Esophagus muscularis mucosa (tissue), 4 donors: ENCODE measurements at regions not wholly inside any gene's neighbourhood (a gene's known extent, or its start where the extent isn't known, plus 50 kb on each side); places are given as distances from the start of the nearest gene placed in this dataset.

ENCODE experiments used
- DNase-seq: peaks from one replicate; pipeline ENCODE4 v3.0.0-alpha.2; 2017; ENCODE audit errors: extremely low spot score
- H3K27ac ChIP-seq, 4 donors: fragments of 200-600 bp; sonication (generic); replicated peaks in 1 of 4; 1 replicate in 3 of 4; 2 replicates in 1 of 4; pipeline ENCODE4 v1.5.1; 2016 to 2019; ENCODE audit warnings: mild to moderate bottlenecking in 1 of 4
- H3K27me3 ChIP-seq, 4 donors: fragments of 200-600 bp; sonication (generic); one replicate each; pipeline versions ENCODE4 v1.5.1 to v1.6.0; 2016 to 2019
- H3K36me3 ChIP-seq, 4 donors: fragments of 200-600 bp; sonication (generic); one replicate each; pipeline ENCODE4 v1.5.1; 2016 to 2019
- H3K4me1 ChIP-seq, 4 donors: fragments of 200-600 bp; sonication (generic); one replicate each; pipeline ENCODE4 v1.5.1; 2016 to 2019
- H3K4me3 ChIP-seq, 4 donors: fragments of 200-600 bp; sonication (generic); 1 replicate in 2 of 4; 2 replicates in 2 of 4; pipeline ENCODE4 v1.5.1; 2016 to 2019; ENCODE audit warnings: mild to moderate bottlenecking in 4 of 4, moderate library complexity in 1 of 4
- H3K9me3 ChIP-seq, 4 donors: fragments of 200-600 bp; sonication (generic); 1 replicate in 3 of 4; 2 replicates in 1 of 4; pipeline ENCODE4 v1.5.1; 2016 to 2019
- CTCF ChIP-seq, 3 experiments: fragments of 200-600 bp in 2 of 3; fragments of 450-650 bp in 1 of 3; sonication (generic) in 2 of 3; IDR thresholded peaks; one replicate each; pipeline ENCODE4 v1.5.1; 2017 to 2019; ENCODE audit warnings: antibody characterized with exemption in 3 of 3, mild to moderate bottlenecking in 2 of 3, moderate library complexity in 1 of 3
- EP300 ChIP-seq: sonication (generic); formaldehyde crosslinking; IDR thresholded peaks from one replicate; pipeline ENCODE4 v1.6.1; 2017; ENCODE audit warnings: antibody characterized with exemption
- POLR2A ChIP-seq: fragments of 450-650 bp; IDR thresholded peaks from one replicate; pipeline ENCODE4 v1.6.1; 2017; ENCODE audit warnings: antibody characterized with exemption, moderate library complexity, mild to moderate bottlenecking, low read depth
- POLR2AphosphoS5 ChIP-seq, 2 donors: sonication (generic); formaldehyde crosslinking; IDR thresholded peaks; one replicate each; pipeline ENCODE4 v1.6.1; 2017; ENCODE audit warnings: antibody characterized with exemption in 2 of 2
- WGBS: methylation state at CpG from one replicate; pipeline ENCODE4 v1.1.5; 2018; 5-methylcytosine and 5-hydroxymethylcytosine counted together
- intact Hi-C: fragments of 100-400 bp; cut with DNase I; formaldehyde crosslinking; loops from one replicate; pipeline ENCODE4 v1.15.1; 2023

DNA sequence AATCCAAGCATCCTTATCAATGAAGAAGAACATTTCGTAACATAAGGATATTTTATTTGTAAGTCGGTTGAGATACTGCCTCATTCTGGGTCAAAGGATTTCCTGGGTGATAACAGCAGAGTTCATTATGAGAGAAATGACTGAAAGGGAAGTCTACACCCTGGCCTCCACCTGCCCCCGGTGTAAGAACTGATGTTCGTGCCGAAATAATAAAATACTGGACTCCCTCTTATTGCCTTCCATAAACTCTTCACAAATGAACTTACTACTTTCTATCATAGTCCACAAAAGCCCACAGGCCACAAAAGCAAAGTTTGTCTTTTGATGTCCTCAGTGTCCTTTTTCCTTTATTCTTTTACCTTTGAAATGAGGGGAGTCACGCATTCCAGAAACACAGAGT is 174.4 kb downstream of the SERPINI1 start:
- Histone ChIP-seq H3K27ac (no peak overlapping the region), H3K4me3 (no peak overlapping the region), H3K27me3 (no peaks in the 10 kb centered on the region), H3K36me3 (no peaks in the 10 kb centered on the region), H3K9me3 (no peaks in the 10 kb centered on the region), H3K4me1 (no peaks in the 10 kb centered on the region)
- TF ChIP-seq POLR2A = no peak
- no peak for TF ChIP-seq EP300
- TF ChIP-seq CTCF (IDR thresholded peaks at IDR 0.05) = no peak
- TF ChIP-seq POLR2AphosphoS5 (IDR thresholded peaks at IDR 0.05) = no peak
- 92% methylated on average over 6 of the region's 6 CpGs for WGBS
- no peak for DNase-seq
- intact Hi-C loops = no loop called here

DNA sequence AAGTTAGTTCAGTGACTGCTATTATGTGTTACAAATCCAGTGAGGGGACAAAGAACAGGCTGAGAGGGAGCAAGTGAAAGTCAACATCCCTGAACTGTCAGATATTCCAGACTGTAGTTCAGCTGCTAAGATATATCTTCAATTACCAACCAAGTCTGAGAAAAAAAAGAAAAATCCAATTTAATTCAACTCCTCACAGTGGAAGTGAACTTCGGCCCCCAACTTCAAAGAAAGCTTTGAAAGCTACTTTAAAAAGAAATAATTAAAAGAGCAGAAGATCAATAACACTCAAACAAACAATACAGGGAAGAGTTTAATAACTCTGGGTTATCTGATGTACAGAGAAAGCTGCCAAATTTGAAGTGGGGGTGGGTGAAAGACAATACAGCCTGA is 174.0 kb downstream of the SERPINI1 start:
- H3K27me3 ChIP-seq = no peaks in the 10 kb centered on the region
- WGBS = 87% methylated on average over 1 of the region's 1 CpG
- H3K9me3 ChIP-seq = no peaks in the 10 kb centered on the region
- TF ChIP-seq CTCF (IDR thresholded peaks at IDR 0.05) = no peak
- TF ChIP-seq POLR2A = no peak
- TF ChIP-seq POLR2AphosphoS5 (IDR thresholded peaks at IDR 0.05) = no peak
- no peak for TF ChIP-seq EP300
- intact Hi-C loops = no loop called here
- H3K4me3 ChIP-seq = no peak overlapping the region
- H3K27ac ChIP-seq = no peak overlapping the region
- no peaks in the 10 kb centered on the region for H3K36me3 ChIP-seq
- no peaks in the 10 kb centered on the region for H3K4me1 ChIP-seq
- no peak for DNase-seq

GRCh38 chr3:167908746-167909503 is 173.4 kb downstream of the SERPINI1 start:
- Histone ChIP-seq H3K4me3 (no peak overlapping the region), H3K27ac (no peak overlapping the region), H3K36me3 (no peaks in the 10 kb centered on the region), H3K27me3 (no peaks in the 10 kb centered on the region), H3K9me3 (no peaks in the 10 kb centered on the region), H3K4me1 (no peaks in the 10 kb centered on the region)
- DNase-seq = no peak
- no peak for TF ChIP-seq POLR2AphosphoS5 (IDR thresholded peaks at IDR 0.05)
- TF ChIP-seq POLR2A = no peak
- TF ChIP-seq CTCF (IDR thresholded peaks at IDR 0.05) = no peak
- no peak for TF ChIP-seq EP300
- 89% methylated on average over 5 of the region's 5 CpGs for WGBS
- intact Hi-C loops = no loop called here

GRCh38 chr3:167908221-167908620 is 172.7 kb downstream of the SERPINI1 start:
- H3K27ac ChIP-seq = no peak overlapping the region
- 88% methylated on average over 4 of the region's 4 CpGs for WGBS
- DNase-seq = no peak
- TF ChIP-seq POLR2A = no peak
- TF ChIP-seq CTCF (IDR thresholded peaks at IDR 0.05) = no peak
- TF ChIP-seq EP300 = no peak
- no peak for TF ChIP-seq POLR2AphosphoS5 (IDR thresholded peaks at IDR 0.05)
- no peaks in the 10 kb centered on the region for H3K4me1 ChIP-seq
- H3K4me3 ChIP-seq = no peak overlapping the region
- H3K9me3 ChIP-seq = no peaks in the 10 kb centered on the region
- intact Hi-C loops = no loop called here
- no peaks in the 10 kb centered on the region for H3K36me3 ChIP-seq
- H3K27me3 ChIP-seq = no peaks in the 10 kb centered on the region

- Histone ChIP-seq H3K4me1 (no peaks in the 10 kb centered on the region), H3K36me3 (no peaks in the 10 kb centered on the region), H3K9me3 (no peaks in the 10 kb centered on the region), H3K4me3 (no peak overlapping the region), H3K27ac (no peak overlapping the region), H3K27me3 (no peaks in the 10 kb centered on the region)
- 60% methylated on average over 1 of the region's 1 CpG for WGBS
- intact Hi-C loops = no loop called here
- DNase-seq = no peak
- no peak for TF ChIP-seq POLR2AphosphoS5 (IDR thresholded peaks at IDR 0.05)
- no peak for TF ChIP-seq EP300
- TF ChIP-seq POLR2A = no peak
- TF ChIP-seq CTCF (IDR thresholded peaks at IDR 0.05) = no peak
Observed at GRCh38 chr3:167901138-167901537, 165.6 kb downstream of the SERPINI1 start.
